ENCODE measurements at regions not wholly inside any gene's neighbourhood (a gene's known extent, or its start where the extent isn't known, plus 50 kb on each side); places are given as distances from the start of the nearest gene placed in this dataset.

DNA sequence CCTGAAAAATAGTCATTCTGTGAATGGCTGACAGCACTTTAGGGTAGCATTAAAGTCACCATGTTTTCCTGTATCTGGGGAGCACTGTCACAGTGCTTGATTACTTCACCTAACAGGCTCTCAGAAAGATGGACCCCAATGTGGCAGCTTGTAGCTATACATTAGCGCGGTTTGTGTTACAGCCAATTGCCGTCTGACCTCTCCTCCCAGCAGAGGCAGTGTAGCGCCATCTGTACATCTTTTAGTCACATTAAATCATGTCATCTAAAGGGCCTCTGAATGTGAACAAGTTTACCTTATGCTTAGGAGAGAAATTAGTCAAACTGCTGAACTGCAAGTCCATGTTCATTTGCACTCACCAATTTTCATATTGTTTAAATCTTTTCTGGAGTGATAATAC, 113.7 kb downstream of the LMO3 start:
- TF ChIP-seq, protein P1, sequence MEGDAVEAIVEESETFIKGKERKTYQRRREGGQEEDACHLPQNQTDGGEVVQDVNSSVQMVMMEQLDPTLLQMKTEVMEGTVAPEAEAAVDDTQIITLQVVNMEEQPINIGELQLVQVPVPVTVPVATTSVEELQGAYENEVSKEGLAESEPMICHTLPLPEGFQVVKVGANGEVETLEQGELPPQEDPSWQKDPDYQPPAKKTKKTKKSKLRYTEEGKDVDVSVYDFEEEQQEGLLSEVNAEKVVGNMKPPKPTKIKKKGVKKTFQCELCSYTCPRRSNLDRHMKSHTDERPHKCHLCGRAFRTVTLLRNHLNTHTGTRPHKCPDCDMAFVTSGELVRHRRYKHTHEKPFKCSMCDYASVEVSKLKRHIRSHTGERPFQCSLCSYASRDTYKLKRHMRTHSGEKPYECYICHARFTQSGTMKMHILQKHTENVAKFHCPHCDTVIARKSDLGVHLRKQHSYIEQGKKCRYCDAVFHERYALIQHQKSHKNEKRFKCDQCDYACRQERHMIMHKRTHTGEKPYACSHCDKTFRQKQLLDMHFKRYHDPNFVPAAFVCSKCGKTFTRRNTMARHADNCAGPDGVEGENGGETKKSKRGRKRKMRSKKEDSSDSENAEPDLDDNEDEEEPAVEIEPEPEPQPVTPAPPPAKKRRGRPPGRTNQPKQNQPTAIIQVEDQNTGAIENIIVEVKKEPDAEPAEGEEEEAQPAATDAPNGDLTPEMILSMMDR (IDR thresholded peaks at IDR 0.05) = no peak
- TF ChIP-seq ZFX (IDR thresholded peaks at IDR 0.05; ENCODE audit: borderline replicate concordance) = no peak
